HEK293 (cell line): ENCODE measurements at regions not wholly inside any gene's neighbourhood (a gene's known extent, or its start where the extent isn't known, plus 50 kb on each side); places are given as distances from the start of the nearest gene placed in this dataset.

Experiments
- CTCF ChIA-PET: fragments of 350-600 bp; formaldehyde crosslinking; extraction: SDS; loops from one replicate; lab custom pipeline; 2021; ENCODE audit warnings: antibody characterized with exemption; lab: Yijun Ruan, JAX
- POLR2A ChIA-PET: fragments of 300-600 bp; formaldehyde crosslinking; extraction: SDS; loops from one replicate; lab custom pipeline; 2020; ENCODE audit warnings: antibody characterized with exemption, inconsistent platforms; lab: Yijun Ruan, JAX
- H3K27ac ChIP-seq: fragments of 200-500 bp; sonication (Bioruptor generic); 2 replicates; pipeline ENCODE4 v1.5.1; 2014; ENCODE audit warnings: low read depth, low read length, control low read depth, inconsistent platforms; ENCODE audit errors: extremely low read depth
- H3K36me3 ChIP-seq, 2 experiments: fragments of 200-500 bp in 1 of 2; sonication (Bioruptor generic) in 1 of 2; 1 replicate in 1 of 2; 2 replicates in 1 of 2; pipeline ENCODE4 v1.5.1; 2014 to 2017; ENCODE audit warnings: inconsistent platforms in 2 of 2, low read length in 2 of 2; ENCODE audit not compliant: control insufficient read depth in 2 of 2, insufficient read depth in 1 of 2
- H3K4me1 ChIP-seq: fragments of 200-500 bp; sonication (Bioruptor generic); 2 replicates; pipeline ENCODE4 v1.5.1; 2014; ENCODE audit warnings: mild to moderate bottlenecking, low read length, inconsistent platforms; ENCODE audit not compliant: control insufficient read depth, insufficient read depth
- H3K4me3 ChIP-seq: 2 replicates; pipeline ENCODE4 v1.5.1; 2011; ENCODE audit warnings: low read depth, mild to moderate bottlenecking, control low read depth, low read length, moderate library complexity
- H3K9me3 ChIP-seq: fragments of 200-500 bp; sonication (Bioruptor generic); 2 replicates; pipeline ENCODE4 v1.5.1; 2014; ENCODE audit warnings: low read depth, low read length, inconsistent platforms; ENCODE audit not compliant: control insufficient read depth, insufficient read depth
- GFI1B ChIP-seq: fragments of 450-650 bp; formaldehyde crosslinking; IDR thresholded peaks from 2 replicates; pipeline ENCODE4 v1.5.1; 2016; ENCODE audit warnings: missing biosample characterization, missing genetic modification characterization
- KLF9 ChIP-seq: fragments of 450-650 bp; formaldehyde crosslinking; IDR thresholded peaks from 2 replicates; pipeline ENCODE4 v1.5.1; 2016; ENCODE audit warnings: missing biosample characterization, missing genetic modification characterization, low read depth
- SCRT1 ChIP-seq: fragments of 450-650 bp; formaldehyde crosslinking; IDR thresholded peaks from 2 replicates; pipeline ENCODE4 v1.5.1; 2016; ENCODE audit warnings: missing biosample characterization, missing genetic modification characterization, borderline replicate concordance
- TRIM28 ChIP-seq: IDR thresholded peaks from 2 replicates; pipeline ENCODE4 v1.6.1; 2011; ENCODE audit warnings: low read length, control low read depth, borderline replicate concordance
- ZBTB20 ChIP-seq: fragments of 450-650 bp; formaldehyde crosslinking; IDR thresholded peaks from 2 replicates; pipeline ENCODE4 v1.5.1; 2016; ENCODE audit warnings: missing biosample characterization, missing genetic modification characterization
- ZBTB49 ChIP-seq: fragments of 450-650 bp; formaldehyde crosslinking; IDR thresholded peaks from 2 replicates; pipeline ENCODE4 v1.5.1; 2016; ENCODE audit warnings: missing biosample characterization, missing genetic modification characterization, low read depth
- ZBTB8A ChIP-seq: fragments of 450-650 bp; formaldehyde crosslinking; IDR thresholded peaks from 2 replicates; pipeline ENCODE4 v1.5.1; 2016; ENCODE audit warnings: missing biosample characterization, missing genetic modification characterization
- ZIC2 ChIP-seq: fragments of 450-650 bp; formaldehyde crosslinking; IDR thresholded peaks from 2 replicates; pipeline ENCODE4 v1.5.1; 2016; ENCODE audit warnings: missing biosample characterization, missing genetic modification characterization
- ZNF121 ChIP-seq: fragments of 450-650 bp; formaldehyde crosslinking; IDR thresholded peaks from 2 replicates; pipeline ENCODE4 v1.5.1; 2016; ENCODE audit warnings: missing biosample characterization, missing genetic modification characterization
- ZNF138 ChIP-seq: fragments of 450-650 bp; formaldehyde crosslinking; IDR thresholded peaks from 2 replicates; pipeline ENCODE4 v1.5.1; 2016; ENCODE audit warnings: missing biosample characterization, missing genetic modification characterization, borderline replicate concordance
- ZNF175 ChIP-seq: fragments of 450-650 bp; formaldehyde crosslinking; IDR thresholded peaks from 2 replicates; pipeline ENCODE4 v1.5.1; 2016; ENCODE audit warnings: missing biosample characterization, missing genetic modification characterization
- ZNF184 ChIP-seq: fragments of 450-650 bp; IDR thresholded peaks from 2 replicates; pipeline ENCODE4 v1.5.1; 2018; ENCODE audit warnings: missing biosample characterization, mild to moderate bottlenecking, missing genetic modification characterization
- ZNF2 ChIP-seq: fragments of 450-650 bp; formaldehyde crosslinking; IDR thresholded peaks from 2 replicates; pipeline ENCODE4 v1.5.1; 2016; ENCODE audit warnings: missing biosample characterization, missing genetic modification characterization
- ZNF202 ChIP-seq: fragments of 450-650 bp; formaldehyde crosslinking; IDR thresholded peaks from 2 replicates; pipeline ENCODE4 v1.5.1; 2016; ENCODE audit warnings: missing biosample characterization, missing genetic modification characterization, borderline replicate concordance
- ZNF214 ChIP-seq: fragments of 450-650 bp; formaldehyde crosslinking; IDR thresholded peaks from 2 replicates; pipeline ENCODE4 v1.5.1; 2017; ENCODE audit warnings: missing biosample characterization, mild to moderate bottlenecking, missing genetic modification characterization, borderline replicate concordance
- ZNF366 ChIP-seq: fragments of 450-650 bp; formaldehyde crosslinking; conservative IDR thresholded peaks from 2 replicates; pipeline ENCODE4 v1.5.1; 2016; ENCODE audit warnings: missing biosample characterization, missing genetic modification characterization
- ZNF394 ChIP-seq: fragments of 450-650 bp; formaldehyde crosslinking; IDR thresholded peaks from 2 replicates; pipeline ENCODE4 v1.5.1; 2016; ENCODE audit warnings: missing biosample characterization, missing genetic modification characterization, mild to moderate bottlenecking, moderate library complexity, borderline replicate concordance
- ZNF416 ChIP-seq: fragments of 450-650 bp; formaldehyde crosslinking; IDR thresholded peaks from 2 replicates; pipeline ENCODE4 v1.5.1; 2016; ENCODE audit warnings: missing biosample characterization, missing genetic modification characterization
- ZNF426 ChIP-seq: fragments of 450-650 bp; formaldehyde crosslinking; IDR thresholded peaks from 2 replicates; pipeline ENCODE4 v1.5.1; 2017; ENCODE audit warnings: missing biosample characterization, missing genetic modification characterization, mild to moderate bottlenecking, inconsistent platforms, moderate library complexity
- ZNF433 ChIP-seq: fragments of 450-650 bp; formaldehyde crosslinking; IDR thresholded peaks from 2 replicates; pipeline ENCODE4 v1.5.1; 2016; ENCODE audit warnings: missing biosample characterization, missing genetic modification characterization, low read depth
- ZNF488 ChIP-seq: fragments of 450-650 bp; formaldehyde crosslinking; IDR thresholded peaks from 2 replicates; pipeline ENCODE4 v1.5.1; 2016; ENCODE audit warnings: missing biosample characterization, missing genetic modification characterization
- ZNF529 ChIP-seq: fragments of 450-650 bp; formaldehyde crosslinking; IDR thresholded peaks from 2 replicates; pipeline ENCODE4 v1.5.1; 2017; ENCODE audit warnings: missing genetic modification characterization, missing biosample characterization; ENCODE audit not compliant: insufficient replicate concordance
- ZNF560 ChIP-seq: fragments of 450-650 bp; formaldehyde crosslinking; IDR thresholded peaks from 2 replicates; pipeline ENCODE4 v1.5.1; 2017; ENCODE audit warnings: missing biosample characterization, missing genetic modification characterization, borderline replicate concordance
- ZNF610 ChIP-seq: fragments of 450-650 bp; formaldehyde crosslinking; IDR thresholded peaks from 2 replicates; pipeline ENCODE4 v1.5.1; 2016; ENCODE audit warnings: missing biosample characterization, missing genetic modification characterization, borderline replicate concordance
- ZNF621 ChIP-seq: fragments of 450-650 bp; formaldehyde crosslinking; IDR thresholded peaks from 2 replicates; pipeline ENCODE4 v1.5.1; 2017; ENCODE audit warnings: missing biosample characterization, missing genetic modification characterization
- ZSCAN16 ChIP-seq: fragments of 450-650 bp; formaldehyde crosslinking; IDR thresholded peaks from 2 replicates; pipeline ENCODE4 v1.5.1; 2016; ENCODE audit warnings: missing biosample characterization, missing genetic modification characterization
- ZSCAN23 ChIP-seq: fragments of 450-650 bp; formaldehyde crosslinking; IDR thresholded peaks from 2 replicates; pipeline ENCODE4 v1.5.1; 2016; ENCODE audit warnings: missing biosample characterization, missing genetic modification characterization

GRCh38 chr5:103477678-103478077 is 84.9 kb downstream of the NUDT12 start:
- H3K27ac ChIP-seq = no peak overlapping the region
- TF ChIP-seq ZNF184 (tag by site-specific recombination) (no peak), ZBTB8A (tag by site-specific recombination) (no peak), ZSCAN16 (tag by site-specific recombination) (no peak), ZNF121 (tag by site-specific recombination) (no peak), ZNF138 (tag by site-specific recombination) (no peak), ZNF426 (tag by site-specific recombination) (no peak), SCRT1 (no peak), ZNF416 (tag by site-specific recombination) (no peak), ZNF560 (tag by site-specific recombination) (no peak)
- H3K4me1 ChIP-seq = no peaks in the 10 kb centered on the region
- H3K4me3 ChIP-seq = no peak overlapping the region
- no peaks in the 10 kb centered on the region for H3K36me3 ChIP-seq
- ChIA-PET POLR2A (no interaction called here), CTCF (interaction anchor here (0.8 to 1.3 kb wide), 3 partner anchors 245 to 338 kb away, joined by 3 to 4 read pairs (median 4); no protein-coding TSS in a partner anchor)
- no peaks in the 10 kb centered on the region for H3K9me3 ChIP-seq

- no peaks in the 10 kb centered on the region for H3K36me3 ChIP-seq
- POLR2A ChIA-PET = no interaction called here
- H3K4me3 ChIP-seq = no peak overlapping the region
- CTCF ChIA-PET = interaction anchor here (0.5 to 2.5 kb wide), 8 partner anchors 12 to 1842 kb away, joined by 3 to 15 read pairs (median 3); no protein-coding TSS in a partner anchor
- H3K4me1 ChIP-seq = no peaks in the 10 kb centered on the region
- no peak for TF ChIP-seq ZNF2 (tag by site-specific recombination)
- TF ChIP-seq ZNF366 (tag by site-specific recombination) = no peak
- TF ChIP-seq ZNF433 (tag by site-specific recombination) = no peak
- no peak for TF ChIP-seq ZBTB49 (tag by site-specific recombination)
- no peak for TF ChIP-seq ZNF175 (tag by site-specific recombination)
- TF ChIP-seq ZIC2 (tag by site-specific recombination) = no peak
- no peak for TF ChIP-seq ZSCAN23 (tag by site-specific recombination)
- no peak for TF ChIP-seq ZNF202 (tag by site-specific recombination)
- no peak for TF ChIP-seq ZNF394 (tag by site-specific recombination)
- TF ChIP-seq ZNF621 = no peak
- no peak for TF ChIP-seq ZNF214 (tag by site-specific recombination)
- no peak for TF ChIP-seq ZBTB20 (tag by site-specific recombination)
- TF ChIP-seq GFI1B (tag by site-specific recombination) = no peak
- TF ChIP-seq ZNF529 (tag by site-specific recombination) = no peak
- no peak for TF ChIP-seq TRIM28
- no peak for TF ChIP-seq ZNF610 (tag by site-specific recombination)
- no peak for TF ChIP-seq ZNF488
- TF ChIP-seq KLF9 (tag by site-specific recombination) = no peak
- H3K27ac ChIP-seq = no peak overlapping the region
- no peaks in the 10 kb centered on the region for H3K9me3 ChIP-seq
Observed at GRCh38 chr5:103476811-103477210, 85.8 kb downstream of the NUDT12 start.
